DND-41 (cell line): ENCODE measurements at regions not wholly inside any gene's neighbourhood (a gene's known extent, or its start where the extent isn't known, plus 50 kb on each side); places are given as distances from the start of the nearest gene placed in this dataset.
"Not testable (repeated sequence)": the region's sequence is repeated elsewhere in the genome, so short reads cannot be mapped to it uniquely, and the experiment has no call there.

ENCODE experiments used
- ATAC-seq: fragments of 200-7000 bp; cut with Tn5 transposase; 3 replicates; pipeline ENCODE4 v1.9.1; 2021; ENCODE audit warnings: low read depth; ENCODE audit not compliant: insufficient read depth
- DNase-seq: peaks from one replicate; pipeline ENCODE4 v3.0.0-alpha.2; 2020
- H2AFZ ChIP-seq: 2 replicates; pipeline ENCODE4 v1.6.0; 2012; ENCODE audit warnings: low read depth, low read length
- H3K27ac ChIP-seq: 2 replicates; pipeline ENCODE4 v1.5.1; 2012; ENCODE audit warnings: low read length, inconsistent platforms
- H3K27me3 ChIP-seq: fragments of 200-600 bp; sonication (generic); 2 replicates; pipeline ENCODE4 v1.6.0; 2012; ENCODE audit warnings: low read length, mild to moderate bottlenecking, inconsistent platforms; ENCODE audit not compliant: insufficient read depth, poor library complexity
- H3K36me3 ChIP-seq: 2 replicates; pipeline ENCODE4 v1.5.1; 2012; ENCODE audit warnings: low read length, inconsistent platforms; ENCODE audit not compliant: insufficient read depth
- H3K4me1 ChIP-seq: 2 replicates; pipeline ENCODE4 v1.5.1; 2012; ENCODE audit warnings: mild to moderate bottlenecking, low read length; ENCODE audit not compliant: insufficient read depth
- H3K4me2 ChIP-seq: 2 replicates; pipeline ENCODE4 v1.6.0; 2012; ENCODE audit warnings: mild to moderate bottlenecking, moderate library complexity, low read length, inconsistent platforms; ENCODE audit not compliant: insufficient read depth
- H3K4me3 ChIP-seq, 2 experiments: fragments of 200-600 bp in 1 of 2; shearing (Covaris generic) in 1 of 2; 2 replicates each; pipeline ENCODE4 v1.5.1; 2012 to 2016; ENCODE audit warnings: inconsistent platforms in 2 of 2, low read length in 2 of 2, mild to moderate bottlenecking in 2 of 2, low read depth in 1 of 2, moderate library complexity in 1 of 2
- H3K79me2 ChIP-seq: 2 replicates; pipeline ENCODE4 v1.6.0; 2012; ENCODE audit warnings: low read length, inconsistent platforms; ENCODE audit not compliant: insufficient read depth
- H3K9ac ChIP-seq: 2 replicates; pipeline ENCODE4 v1.6.0; 2012; ENCODE audit warnings: low read depth, mild to moderate bottlenecking, inconsistent platforms, low read length, moderate library complexity
- H3K9me3 ChIP-seq: 2 replicates; pipeline ENCODE4 v1.5.1; 2012; ENCODE audit warnings: low read length, moderate library complexity, mild to moderate bottlenecking, inconsistent platforms; ENCODE audit not compliant: insufficient read depth, severe bottlenecking
- H4K20me1 ChIP-seq: 2 replicates; pipeline ENCODE4 v1.6.0; 2012; ENCODE audit warnings: low read length; ENCODE audit not compliant: insufficient read depth
- CTCF ChIP-seq: IDR thresholded peaks from 2 replicates; pipeline ENCODE4 v1.5.1; 2012; ENCODE audit warnings: borderline replicate concordance, low read length, moderate library complexity, mild to moderate bottlenecking; ENCODE audit not compliant: poor library complexity, severe bottlenecking; ENCODE audit errors: extremely low read depth
- EZH2 ChIP-seq: IDR thresholded peaks from 3 replicates; pipeline ENCODE4 v1.6.1; 2012; ENCODE audit warnings: borderline replicate concordance, low read depth, mild to moderate bottlenecking, moderate library complexity, low read length, inconsistent platforms; ENCODE audit not compliant: severe bottlenecking

DNA sequence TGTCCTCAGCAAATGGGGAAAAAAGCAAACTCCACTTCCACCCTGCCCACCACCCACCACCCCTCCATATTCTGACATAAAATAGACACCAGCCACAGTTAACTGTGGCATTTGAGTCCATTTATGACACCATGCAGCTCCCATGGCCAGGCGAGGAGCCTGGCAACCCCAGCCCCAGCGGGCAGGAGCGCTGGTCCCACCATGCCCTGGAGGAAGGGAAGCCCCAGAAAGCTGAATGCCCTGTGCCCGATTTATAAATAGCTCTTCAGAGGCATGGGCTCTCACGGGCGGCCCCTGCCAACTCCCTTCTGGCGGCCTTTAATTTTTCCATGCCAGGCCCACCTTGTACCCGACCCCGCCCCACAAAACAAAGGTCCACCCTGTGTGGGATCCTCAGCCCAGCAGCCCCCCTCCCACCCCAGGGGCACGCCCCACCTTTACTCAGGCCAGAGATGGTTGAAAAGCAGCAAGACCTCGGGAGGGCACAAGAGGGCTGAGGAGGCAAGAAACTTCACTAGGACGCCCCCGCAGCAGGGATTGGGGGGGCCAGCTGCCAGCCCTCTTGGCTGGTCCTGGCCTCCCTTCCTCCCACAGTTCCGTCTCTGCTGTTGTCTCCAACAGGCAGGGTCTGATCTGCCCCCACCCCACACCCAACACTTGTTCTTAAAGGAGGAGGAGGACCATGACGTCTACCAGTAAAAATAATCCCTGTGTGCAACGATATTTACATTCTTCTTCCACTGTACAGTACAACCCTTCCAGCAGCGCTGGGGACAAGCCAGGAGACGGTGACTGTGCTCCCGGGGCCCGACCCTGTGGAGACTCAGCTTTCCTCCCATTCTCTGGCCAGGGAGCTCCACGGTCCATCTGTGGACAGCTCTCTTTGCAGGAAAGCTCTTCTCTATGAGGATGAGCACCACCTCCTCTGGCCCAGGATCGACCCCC lies 115.6 kb upstream of the CDYL start:
- Histone ChIP-seq H3K9ac (no peak overlapping the region), H3K4me3 (no peak overlapping the region), H3K79me2 (no peaks in the 10 kb centered on the region), H3K4me1 (no peaks in the 10 kb centered on the region), H3K4me2 (no peak overlapping the region), H3K27me3 (peaks cover 3% of the 10 kb centered on the region), H3K36me3 (no peaks in the 10 kb centered on the region), H2AFZ (no peak overlapping the region), H3K9me3 (no peaks in the 10 kb centered on the region), H3K27ac (no peak overlapping the region), H4K20me1 (no peaks in the 10 kb centered on the region)
- ATAC-seq: no peak
- no peak for TF ChIP-seq EZH2
- no peak for TF ChIP-seq CTCF
- no peak for DNase-seq

DNA sequence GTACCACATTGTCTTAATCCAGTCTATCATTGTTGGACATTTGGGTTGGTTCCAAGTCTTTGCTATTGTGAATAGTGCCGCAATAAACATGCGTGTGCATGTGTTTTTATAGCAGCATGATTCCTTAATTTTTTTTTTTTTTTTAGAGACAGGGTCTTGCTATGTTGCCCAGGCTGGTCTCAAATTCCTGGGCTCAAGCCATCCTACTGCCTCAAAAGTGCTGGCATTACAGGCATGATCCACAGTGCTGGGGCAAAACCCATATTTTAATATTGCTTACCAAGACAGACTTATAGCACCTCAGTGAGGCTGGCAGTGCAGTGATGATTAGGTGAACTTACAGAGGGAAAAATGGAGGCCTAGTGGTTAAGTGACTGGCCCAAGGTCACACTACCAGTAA lies 116.5 kb upstream of the CDYL start:
- DNase-seq, H3K79me2 ChIP-seq, H3K4me2 ChIP-seq, H3K27ac ChIP-seq, H3K4me3 ChIP-seq, H2AFZ ChIP-seq, H3K9me3 ChIP-seq, H4K20me1 ChIP-seq, H3K4me1 ChIP-seq, H3K36me3 ChIP-seq, ATAC-seq, H3K9ac ChIP-seq, H3K27me3 ChIP-seq: not testable (repeated sequence)

GRCh38 chr6:4658486-4658885 lies 117.7 kb upstream of the CDYL start:
- H3K27me3 ChIP-seq: no peaks in the 10 kb centered on the region
- H3K4me2 ChIP-seq: no peak overlapping the region
- no peaks in the 10 kb centered on the region for H3K36me3 ChIP-seq
- no peaks in the 10 kb centered on the region for H4K20me1 ChIP-seq
- H3K9me3 ChIP-seq: no peaks in the 10 kb centered on the region
- no peak for ATAC-seq
- TF ChIP-seq CTCF (no peak), EZH2 (no peak)
- no peak overlapping the region for H3K4me3 ChIP-seq
- no peaks in the 10 kb centered on the region for H3K79me2 ChIP-seq
- no peak overlapping the region for H3K9ac ChIP-seq
- H3K4me1 ChIP-seq: no peaks in the 10 kb centered on the region
- H2AFZ ChIP-seq: no peak overlapping the region
- DNase-seq: no peak
- no peak overlapping the region for H3K27ac ChIP-seq

GRCh38 chr6:4656106-4656505 lies 120.1 kb upstream of the CDYL start:
- no peak overlapping the region for H3K4me2 ChIP-seq
- no peaks in the 10 kb centered on the region for H3K4me1 ChIP-seq
- H4K20me1 ChIP-seq: no peaks in the 10 kb centered on the region
- ATAC-seq (no peak), DNase-seq (no peak)
- no peaks in the 10 kb centered on the region for H3K36me3 ChIP-seq
- H3K79me2 ChIP-seq: no peaks in the 10 kb centered on the region
- TF ChIP-seq CTCF: no peak
- TF ChIP-seq EZH2: no peak
- no peak overlapping the region for H3K4me3 ChIP-seq
- H3K27ac ChIP-seq: no peak overlapping the region
- no peak overlapping the region for H2AFZ ChIP-seq
- H3K9me3 ChIP-seq: no peaks in the 10 kb centered on the region
- H3K27me3 ChIP-seq: no peaks in the 10 kb centered on the region
- no peak overlapping the region for H3K9ac ChIP-seq
